ENCODE measurements at regions not wholly inside any gene's neighbourhood (a gene's known extent, or its start where the extent isn't known, plus 50 kb on each side); places are given as distances from the start of the nearest gene placed in this dataset.
A peak's percentile ranks its signal among the peaks of the same experiment; 100 is the strongest.

GRCh38 chr3:154976072-154976983 is 103.8 kb upstream of the MME start:
- DNase-seq (ENCODE audit: low read depth in 2 of 2), result no peak

GRCh38 chr3:154973851-154974250 is 106.3 kb upstream of the MME start:
- DNase-seq (ENCODE audit: low read depth in 2 of 2), result no peak

GRCh38 chr3:154972951-154973350 is 107.2 kb upstream of the MME start:
- peak; percentile 90 to 93 for DNase-seq (ENCODE audit: low read depth in 2 of 2)

GRCh38 chr3:154971771-154972326 is 108.3 kb upstream of the MME start:
- peak; percentile 70 to 82 for DNase-seq (ENCODE audit: low read depth in 2 of 2)

GRCh38 chr3:154971341-154971740 is 108.8 kb upstream of the MME start:
- peak in 1 of 2 experiments; percentile 41 for DNase-seq (ENCODE audit: low read depth in 2 of 2)

GRCh38 chr3:154970797-154971196 is 109.3 kb upstream of the MME start:
- peak; percentile 87 to 90 for DNase-seq (ENCODE audit: low read depth in 2 of 2)

GRCh38 chr3:154969366-154969765 is 110.8 kb upstream of the MME start:
- no peak for DNase-seq (ENCODE audit: low read depth in 2 of 2)

GRCh38 chr3:154967090-154967489 is 113.0 kb upstream of the MME start:
- DNase-seq (ENCODE audit: low read depth in 2 of 2), result peak in 1 of 2 experiments; percentile 20

- DNase-seq (ENCODE audit: low read depth in 2 of 2), result no peak
Observed at GRCh38 chr3:154956815-154957214, 123.3 kb upstream of the MME start.

GRCh38 chr3:154955907-154956533 is 124.1 kb upstream of the MME start:
- DNase-seq (ENCODE audit: low read depth in 2 of 2), result no peak

- peak in 1 of 2 experiments; percentile 18 for DNase-seq (ENCODE audit: low read depth in 2 of 2)
Observed at GRCh38 chr3:154954757-154955156, 125.4 kb upstream of the MME start.

- DNase-seq (ENCODE audit: low read depth in 2 of 2), result no peak
Observed at GRCh38 chr3:154953538-154953937, 126.6 kb upstream of the MME start.

- no peak for DNase-seq (ENCODE audit: low read depth in 2 of 2)
Observed at GRCh38 chr3:154952553-154952952, 127.6 kb upstream of the MME start.

GRCh38 chr3:154943981-154944380 is 136.1 kb upstream of the MME start:
- DNase-seq (ENCODE audit: low read depth in 2 of 2), result no peak

GRCh38 chr3:154942827-154943226 is 137.3 kb upstream of the MME start:
- DNase-seq (ENCODE audit: low read depth in 2 of 2), result no peak

GRCh38 chr3:154936196-154936595 is 143.9 kb upstream of the MME start:
- no peak for DNase-seq (ENCODE audit: low read depth in 2 of 2)

GRCh38 chr3:154933581-154933980 is 146.5 kb upstream of the MME start:
- no peak for DNase-seq (ENCODE audit: low read depth in 2 of 2)

GRCh38 chr3:154932633-154933032 is 147.5 kb upstream of the MME start:
- no peak for DNase-seq (ENCODE audit: low read depth in 2 of 2)

- DNase-seq (ENCODE audit: low read depth in 2 of 2), result peak; percentile 11 to 26
Observed at GRCh38 chr3:154931484-154931883, 148.6 kb upstream of the MME start.

GRCh38 chr3:154926721-154927120 is 153.4 kb upstream of the MME start:
- DNase-seq (ENCODE audit: low read depth in 2 of 2), result no peak

- no peak for DNase-seq (ENCODE audit: low read depth in 2 of 2)
Observed at GRCh38 chr3:154921351-154921750, 158.8 kb upstream of the MME start.

- DNase-seq (ENCODE audit: low read depth in 2 of 2), result no peak
Observed at GRCh38 chr3:154919226-154919625, 160.9 kb upstream of the MME start.

GRCh38 chr3:154904328-154904727 is 175.8 kb upstream of the MME start:
- DNase-seq (ENCODE audit: low read depth in 2 of 2), result no peak
